Renal cortex interstitium (tissue), 11 donors: ENCODE measurements at regions not wholly inside any gene's neighbourhood (a gene's known extent, or its start where the extent isn't known, plus 50 kb on each side); places are given as distances from the start of the nearest gene placed in this dataset.
"Not testable (repeated sequence)": the region's sequence is repeated elsewhere in the genome, so short reads cannot be mapped to it uniquely, and the experiment has no call there.

Experiments used
- DNase-seq, 11 donors: peaks; one replicate each; pipeline ENCODE4 v3.0.0-alpha.2; 2013; ENCODE audit warnings: low read depth in 9 of 11, low spot score in 4 of 11; ENCODE audit errors: extremely low read depth in 1 of 11

DNA sequence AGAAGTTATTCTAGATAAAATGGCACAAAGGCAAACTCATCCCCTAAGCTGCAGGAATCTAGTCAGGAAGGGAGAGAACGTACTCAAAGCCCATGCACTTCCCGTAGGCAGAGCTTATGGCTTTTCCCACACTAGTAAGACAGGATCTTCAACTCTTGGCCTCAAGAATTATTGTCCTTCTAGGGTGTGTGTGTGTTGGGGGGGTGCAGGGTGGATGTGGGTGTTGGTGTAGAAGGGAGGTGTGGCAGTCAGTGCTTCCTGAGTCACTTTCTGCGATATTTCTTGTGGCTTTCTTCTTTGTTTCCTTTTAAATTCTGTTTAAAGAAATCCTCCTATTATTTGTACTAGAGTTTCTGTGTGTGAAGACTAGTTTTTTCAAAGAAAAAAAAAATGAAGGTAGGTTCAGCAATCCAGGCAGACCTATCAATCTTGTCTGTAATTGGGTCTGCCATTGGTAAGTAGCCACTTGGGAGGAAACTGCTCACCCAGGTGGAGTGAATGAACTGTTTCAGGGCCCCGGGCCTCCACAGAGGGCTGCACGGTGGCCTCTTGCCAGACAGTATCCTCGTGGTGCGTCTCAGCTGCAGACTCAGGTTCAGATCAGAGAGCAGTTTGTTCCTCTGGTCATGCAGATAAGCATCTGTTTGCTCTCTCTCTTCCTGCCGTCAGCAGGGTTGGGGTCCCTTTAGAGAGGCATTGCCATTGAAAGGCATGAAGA lies 131.9 kb downstream of the NPR3 start:
- no peak for DNase-seq

DNA sequence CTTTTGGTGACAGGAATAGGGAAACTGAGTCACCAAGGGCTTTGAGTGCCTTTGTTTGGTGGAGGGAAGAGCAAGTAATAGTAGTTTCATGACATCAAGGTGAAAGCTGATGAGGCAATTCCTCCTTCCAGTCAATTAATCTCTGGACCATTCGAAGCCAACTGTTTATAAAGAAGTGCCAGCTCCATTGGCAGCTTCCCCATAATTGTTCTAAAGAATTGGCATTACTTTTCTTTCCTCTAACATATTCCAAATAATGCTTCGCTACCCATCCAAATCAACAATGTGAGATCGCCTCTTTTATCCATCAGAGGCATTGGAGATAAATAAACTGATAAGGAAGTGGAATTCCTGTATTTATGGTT lies 132.4 kb downstream of the NPR3 start:
- no peak for DNase-seq

- DNase-seq, result no peak
Measured at GRCh38 chr5:32845171-32845570, 134.1 kb downstream of the NPR3 start.

GRCh38 chr5:32848120-32848519 lies 137.0 kb downstream of the NPR3 start:
- DNase-seq, result no peak

DNA sequence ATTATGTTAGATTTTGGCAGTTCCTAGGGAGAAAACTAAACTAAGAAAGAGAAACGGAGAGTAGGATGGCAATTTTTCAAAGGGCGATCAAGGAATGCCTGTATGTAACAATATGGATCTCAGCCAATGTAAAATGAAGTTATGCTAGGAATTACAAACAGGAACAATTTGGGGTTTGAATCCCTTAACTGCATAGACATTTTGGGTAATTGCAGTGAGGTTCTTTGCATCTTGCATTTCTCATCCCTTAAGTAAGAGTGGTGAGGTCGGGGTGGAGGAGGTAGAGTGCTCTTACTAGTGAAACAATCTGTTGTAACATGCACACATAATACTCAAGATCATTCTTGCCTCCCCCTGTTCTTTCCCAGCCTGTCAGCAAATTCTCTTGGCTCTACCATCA lies 137.6 kb downstream of the NPR3 start:
- no peak for DNase-seq

DNA sequence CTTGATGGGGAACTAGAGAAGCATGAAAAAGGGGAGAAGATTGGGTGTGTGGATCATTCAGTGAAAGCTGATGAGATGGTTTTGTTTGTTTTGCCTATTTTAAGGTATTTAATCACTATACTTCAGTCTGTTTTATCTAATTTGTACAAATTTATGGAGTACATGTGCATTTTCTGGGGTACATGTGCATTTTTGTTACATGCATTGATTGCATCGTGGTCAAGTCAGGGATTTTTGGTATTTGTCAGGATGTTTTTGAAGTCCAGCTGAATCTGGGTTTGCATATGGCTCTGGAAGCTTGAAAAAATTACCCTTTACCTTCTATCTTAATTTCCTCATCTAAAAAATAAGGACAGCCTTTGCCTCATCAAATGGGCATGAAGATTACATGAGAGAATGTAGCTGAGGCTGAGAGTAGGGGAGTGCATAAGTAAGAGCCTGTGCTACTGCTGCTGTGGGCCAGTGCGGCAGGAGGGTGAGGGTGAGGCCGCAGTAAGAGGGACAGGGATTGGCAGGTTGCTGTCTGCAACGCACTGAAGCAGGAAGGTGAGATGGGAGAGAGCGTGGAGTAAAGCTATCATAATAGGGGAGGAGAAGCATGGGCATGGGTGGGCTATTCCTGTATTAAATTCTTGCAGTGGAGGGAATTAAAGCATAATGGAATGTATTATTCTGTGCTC lies 139.8 kb downstream of the NPR3 start:
- no peak for DNase-seq

DNA sequence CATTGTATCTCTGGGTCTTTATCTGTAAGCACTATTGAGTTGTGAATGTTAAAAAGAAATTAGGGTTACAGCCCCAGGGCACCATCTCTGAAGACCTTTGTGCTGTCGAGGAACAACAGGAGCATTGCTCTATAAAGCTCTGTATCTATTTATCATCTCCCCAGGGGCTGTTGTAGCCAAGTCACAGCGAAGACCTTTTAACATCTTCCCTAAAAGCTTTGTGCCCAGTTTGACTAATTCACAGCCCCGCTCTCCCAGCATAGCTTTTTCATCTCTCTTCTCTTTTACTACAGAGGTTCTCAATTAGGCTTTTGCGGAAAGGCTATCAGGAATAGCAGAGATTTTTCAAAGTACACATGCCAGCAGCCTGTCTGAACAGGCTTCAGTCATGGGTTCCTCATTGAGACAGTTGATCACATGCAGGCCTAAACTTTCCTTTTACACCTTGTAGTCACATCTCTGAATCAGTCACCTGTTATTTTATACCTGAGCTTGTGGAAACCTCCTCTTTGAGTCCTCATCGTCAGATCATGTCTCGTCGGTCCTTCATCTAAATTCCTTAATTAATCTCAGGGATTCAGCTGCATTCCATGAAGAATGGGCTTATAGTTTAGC lies 140.5 kb downstream of the NPR3 start:
- no peak for DNase-seq

DNA sequence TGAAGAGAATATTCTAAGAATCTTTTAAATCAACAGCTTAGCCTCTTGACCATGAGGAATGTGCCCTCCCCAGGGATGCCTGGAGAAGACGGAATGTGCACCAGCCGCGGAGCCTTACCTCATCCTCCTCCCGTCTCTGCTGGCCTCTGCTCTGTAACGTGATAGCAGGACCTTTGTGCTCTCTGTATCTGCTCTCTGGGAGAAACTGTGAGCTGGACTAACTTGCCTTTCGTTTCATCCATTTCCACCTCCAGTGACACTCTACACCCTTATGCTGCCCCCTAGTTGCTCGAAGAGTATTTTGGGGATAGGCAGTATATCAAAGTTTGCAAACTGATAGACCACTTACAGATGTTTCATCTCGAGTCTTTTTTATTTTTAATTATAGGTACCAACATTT lies 141.4 kb downstream of the NPR3 start:
- DNase-seq, result peak in 10 of 11 donors; percentile 17 to 59 (median 38)

GRCh38 chr5:32852976-32853375 lies 141.9 kb downstream of the NPR3 start:
- DNase-seq, result no peak

- no peak for DNase-seq
Measured at GRCh38 chr5:32854473-32854872, 143.4 kb downstream of the NPR3 start.

DNA sequence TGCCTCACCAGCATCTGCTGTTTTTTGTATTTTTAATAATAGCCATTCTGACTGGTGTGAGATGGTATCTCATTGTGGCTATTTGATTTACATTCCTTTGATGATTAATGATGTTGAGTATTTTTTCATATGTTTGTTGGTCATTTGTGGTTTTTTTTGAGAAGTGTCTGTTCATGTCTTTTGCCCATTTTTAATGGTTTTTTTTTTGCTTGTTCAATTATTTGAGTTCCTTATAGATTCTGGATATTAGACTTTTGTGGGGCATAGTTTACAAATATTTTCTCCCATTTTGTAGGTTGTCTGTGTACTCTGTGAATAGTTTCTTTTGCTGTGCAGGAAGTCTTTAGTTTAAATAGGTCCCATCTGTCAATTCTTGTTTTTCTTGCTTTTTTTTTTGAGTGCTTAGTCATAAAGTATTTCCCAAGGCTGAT lies 148.1 kb downstream of the NPR3 start:
- no peak for DNase-seq

- no peak for DNase-seq
Measured at GRCh38 chr5:32865475-32865874, 154.4 kb downstream of the NPR3 start.

DNA sequence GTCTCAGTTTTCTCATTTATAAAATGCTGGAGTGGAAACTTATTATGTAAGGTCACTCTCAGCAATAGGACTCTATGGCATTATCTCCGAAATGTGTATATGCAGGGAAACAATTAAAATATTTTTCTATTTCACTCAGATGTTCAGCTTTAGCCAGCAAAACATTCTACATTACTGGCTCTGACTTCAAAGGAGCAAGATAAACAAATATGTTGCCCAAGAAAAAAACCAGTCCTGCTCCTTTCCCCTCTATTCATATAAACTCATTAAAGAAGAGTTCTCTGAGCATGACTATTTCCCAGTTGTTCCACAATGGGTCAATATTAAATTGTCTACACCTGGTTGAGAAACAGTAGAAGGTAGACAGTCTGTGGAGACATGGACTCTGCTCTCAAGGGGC lies 155.0 kb downstream of the NPR3 start:
- no peak for DNase-seq

GRCh38 chr5:32869216-32869615 lies 158.1 kb downstream of the NPR3 start:
- DNase-seq, result no peak

- DNase-seq, result no peak
Measured at GRCh38 chr5:32876791-32877190, 165.7 kb downstream of the NPR3 start.

GRCh38 chr5:32879364-32879763 lies 168.2 kb downstream of the NPR3 start:
- not testable (repeated sequence) for DNase-seq

DNA sequence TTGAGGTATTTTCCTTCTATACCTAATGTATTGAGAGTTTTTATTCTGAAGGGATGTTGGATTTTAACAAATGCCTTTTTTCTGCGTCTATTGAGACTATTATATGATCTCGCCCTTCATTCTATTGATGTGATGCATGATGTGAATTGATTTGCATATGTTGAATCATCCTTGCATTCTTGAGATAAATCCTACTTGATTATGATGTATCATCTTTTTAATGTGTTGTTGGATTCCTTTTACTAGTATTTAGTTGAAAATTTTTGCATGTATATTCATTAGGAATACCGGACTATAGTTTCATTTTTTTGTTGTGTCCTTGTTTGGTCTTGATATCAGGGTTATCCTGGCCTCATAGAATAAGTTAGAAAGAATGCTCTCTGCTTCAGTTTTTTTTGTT lies 169.7 kb downstream of the NPR3 start:
- no peak for DNase-seq

DNA sequence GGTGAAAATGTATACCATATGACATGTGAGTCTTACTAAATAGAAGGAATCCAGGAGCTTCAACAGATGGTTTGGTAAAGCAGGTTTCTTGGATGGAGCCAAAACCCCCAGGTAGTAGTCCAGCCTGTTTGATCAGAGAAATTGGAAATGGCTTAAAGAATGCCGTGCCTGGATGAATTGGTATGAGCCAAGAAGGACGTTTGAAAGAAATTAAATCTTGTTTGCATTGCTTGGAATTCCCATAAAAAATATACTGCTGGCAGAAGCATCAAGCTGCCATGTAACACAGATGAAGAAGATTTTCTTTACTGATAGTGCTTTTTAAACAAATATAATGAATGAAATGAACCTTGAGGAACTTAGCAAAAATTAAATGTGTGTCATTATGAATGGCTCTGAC lies 176.3 kb downstream of the NPR3 start:
- no peak for DNase-seq

DNA sequence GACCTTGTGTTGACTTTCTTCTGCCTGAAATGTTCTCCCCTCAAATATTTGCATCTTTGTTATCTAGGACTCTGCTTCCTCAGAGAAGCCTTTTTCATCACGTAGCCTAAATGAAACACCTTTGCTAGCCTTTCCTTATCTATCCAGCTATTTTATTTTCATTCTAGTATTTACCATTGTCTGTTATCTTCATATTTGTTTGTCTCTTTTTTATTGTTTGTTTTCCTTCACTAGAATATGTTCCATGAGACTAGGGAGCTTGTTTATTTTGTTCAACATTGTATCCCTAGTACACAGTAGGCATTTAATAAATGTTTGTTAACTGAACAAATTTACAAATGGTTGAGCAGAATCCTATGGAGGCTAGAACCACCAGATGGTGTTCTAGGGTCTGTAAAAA lies 178.0 kb downstream of the NPR3 start:
- no peak for DNase-seq

DNA sequence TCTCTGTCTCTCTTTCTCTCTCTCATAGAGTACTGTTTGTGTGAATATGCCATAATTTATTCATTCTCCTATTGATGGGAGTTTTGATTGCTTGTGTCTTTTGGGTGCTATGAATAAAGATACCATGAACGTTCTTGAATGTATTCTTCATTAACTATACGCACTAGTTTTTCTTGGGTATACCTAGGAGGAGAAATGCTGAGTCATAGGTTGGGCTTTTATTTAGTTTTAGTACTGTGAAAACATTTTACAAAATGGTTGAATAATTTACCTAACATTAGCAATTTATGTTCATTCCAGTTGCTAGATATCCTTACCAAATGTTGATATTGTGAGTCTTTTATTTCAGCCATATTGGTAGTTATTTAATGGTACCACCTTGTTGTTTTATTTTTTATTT lies 192.5 kb downstream of the NPR3 start:
- no peak for DNase-seq

DNA sequence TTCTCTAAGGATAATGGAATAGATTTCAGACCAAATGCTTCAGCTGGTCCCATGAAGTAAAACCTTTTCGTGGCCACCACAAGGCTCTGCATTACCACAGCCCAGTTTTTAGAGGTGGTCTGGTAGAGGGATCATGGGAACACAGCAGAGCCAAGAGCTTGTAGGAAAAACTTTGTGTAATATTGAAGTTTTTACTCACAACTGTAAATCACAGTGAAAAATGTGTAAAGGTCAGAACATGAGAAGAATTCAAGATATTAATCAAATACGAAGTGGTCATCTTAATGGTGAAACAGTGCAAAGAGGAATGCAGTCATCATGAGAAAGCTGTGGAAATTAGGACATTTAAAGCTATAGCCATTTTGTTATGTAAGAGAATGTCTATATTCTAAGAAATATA lies 197.5 kb downstream of the NPR3 start:
- DNase-seq, result peak in 1 of 11 donors; percentile 4
